ENCODE measurements at regions not wholly inside any gene's neighbourhood (a gene's known extent, or its start where the extent isn't known, plus 50 kb on each side); places are given as distances from the start of the nearest gene placed in this dataset.

- no peak for TF ChIP-seq CTCF (IDR thresholded peaks at IDR 0.05)
- no peak for TF ChIP-seq POLR2A (IDR thresholded peaks at IDR 0.05)
- TF ChIP-seq POLR2AphosphoS5 (IDR thresholded peaks at IDR 0.05) = no peak
- TF ChIP-seq EP300 (IDR thresholded peaks at IDR 0.05) = no peak
These were observed 111.9 kb upstream of the ZWINT start for GRCh38 chr10:56472978-56473377.

Measured in sigmoid colon (tissue), 4 donors.